Upper lobe of left lung (tissue), 4 donors: ENCODE measurements at regions not wholly inside any gene's neighbourhood (a gene's known extent, or its start where the extent isn't known, plus 50 kb on each side); places are given as distances from the start of the nearest gene placed in this dataset.

ENCODE experiments used
- CTCF ChIP-seq, 6 experiments: fragments of 450-650 bp in 4 of 6; fragments of 200-600 bp in 2 of 6; sonication (generic) in 2 of 6; IDR thresholded peaks; one replicate each; pipeline ENCODE4 v1.5.1; 2016 to 2019; ENCODE audit warnings: antibody characterized with exemption in 6 of 6
- EP300 ChIP-seq, 4 donors: sonication (generic); formaldehyde crosslinking; IDR thresholded peaks; one replicate each; pipeline ENCODE4 v1.5.1; 2017; ENCODE audit warnings: antibody characterized with exemption in 4 of 4, control low read depth in 2 of 4
- POLR2A ChIP-seq, 4 donors: fragments of 450-650 bp; IDR thresholded peaks; one replicate each; pipeline ENCODE4 v1.5.1; 2016 to 2017; ENCODE audit warnings: antibody characterized with exemption in 4 of 4, mild to moderate bottlenecking in 2 of 4

GRCh38 chr15:27692438-27692837 lies 406.7 kb downstream of the OCA2 start:
- TF ChIP-seq CTCF (IDR thresholded peaks at IDR 0.05) = no peak
- no peak for TF ChIP-seq EP300 (IDR thresholded peaks at IDR 0.05)
- TF ChIP-seq POLR2A (IDR thresholded peaks at IDR 0.05) = no peak
